EL (cell line): ENCODE measurements at regions not wholly inside any gene's neighbourhood (a gene's known extent, or its start where the extent isn't known, plus 50 kb on each side); places are given as distances from the start of the nearest gene placed in this dataset.

Experiments used
- DNase-seq: peaks from one replicate; pipeline ENCODE4 v3.0.0-alpha.2; 2016

DNA sequence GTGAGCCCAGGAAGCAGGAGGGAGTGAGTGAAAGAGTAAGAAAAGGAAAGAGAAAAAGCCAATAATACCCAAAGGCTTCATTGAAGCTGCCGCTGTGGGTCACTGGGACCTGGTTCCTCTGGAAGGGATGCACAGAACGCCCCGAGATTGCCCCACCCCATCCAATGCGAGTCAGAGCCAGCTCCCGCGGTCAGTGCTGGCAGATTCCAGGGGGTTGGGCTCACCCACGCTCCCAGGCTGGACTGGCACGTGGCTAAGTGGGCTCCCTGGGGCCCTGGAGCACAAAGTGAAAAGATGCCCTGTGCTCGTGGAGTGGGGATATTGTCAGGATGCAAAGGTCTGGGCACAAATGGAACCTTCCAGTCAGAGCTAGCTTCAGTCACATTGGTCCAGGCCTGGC lies 117.0 kb downstream of the OAT start:
- DNase-seq = peak; percentile 65

DNA sequence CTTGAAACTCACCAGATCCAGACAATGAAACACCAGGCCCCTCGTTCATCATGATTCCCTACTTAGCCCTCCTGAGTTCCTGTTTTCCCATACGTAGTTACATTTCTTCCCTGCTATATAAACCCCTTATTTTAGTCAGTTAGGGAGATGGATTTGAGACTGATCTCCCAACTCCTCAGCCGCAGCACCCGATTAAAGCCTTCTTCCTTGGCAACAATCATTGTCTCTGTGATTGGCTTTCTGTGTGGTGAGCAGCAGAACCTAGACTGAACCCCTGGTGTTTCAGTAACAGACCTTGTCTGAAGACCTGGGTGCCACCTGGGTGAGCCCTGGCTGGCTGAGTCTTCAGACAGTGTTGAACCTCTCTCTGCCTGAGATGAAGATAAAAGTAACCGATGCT lies 118.0 kb downstream of the OAT start:
- no peak for DNase-seq

DNA sequence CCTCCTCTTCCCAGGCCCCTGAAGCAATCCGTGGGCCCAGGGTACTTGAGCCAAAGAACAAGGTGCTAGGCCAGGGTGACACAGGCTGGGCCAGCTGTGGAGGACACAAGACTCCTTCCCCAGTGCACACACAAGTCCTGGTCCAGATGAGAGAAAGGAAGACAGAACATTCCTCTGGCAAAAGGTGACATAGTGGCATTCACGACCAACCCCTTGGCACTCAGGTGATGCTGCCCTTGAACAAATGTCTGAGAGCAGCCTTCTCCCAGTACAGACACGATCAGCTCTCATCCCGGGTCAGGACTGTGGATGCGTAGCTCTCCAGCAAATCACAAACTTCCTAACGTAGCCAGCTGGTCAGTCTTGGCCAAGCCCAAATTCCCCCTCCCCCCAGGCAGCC lies 118.5 kb downstream of the OAT start:
- DNase-seq = no peak

DNA sequence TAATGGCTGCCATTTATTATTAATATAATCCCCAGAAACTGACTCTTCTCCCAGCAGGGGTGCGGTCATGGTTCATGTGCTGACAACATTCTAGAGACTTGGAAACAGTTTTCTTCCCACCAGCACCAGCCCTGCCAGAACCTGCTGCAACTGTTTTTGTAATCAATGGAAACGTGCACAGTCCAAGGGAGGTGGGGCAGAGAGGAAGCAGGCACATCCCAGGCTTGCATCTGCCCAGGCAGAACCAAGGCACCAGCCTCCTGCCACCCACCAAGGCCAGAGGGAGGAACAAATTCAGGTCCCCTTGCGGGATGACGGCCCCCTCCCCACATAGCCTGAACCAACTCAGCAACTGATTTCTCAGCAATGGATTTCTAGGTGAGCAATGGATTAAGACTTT lies 119.0 kb downstream of the OAT start:
- DNase-seq = no peak

DNA sequence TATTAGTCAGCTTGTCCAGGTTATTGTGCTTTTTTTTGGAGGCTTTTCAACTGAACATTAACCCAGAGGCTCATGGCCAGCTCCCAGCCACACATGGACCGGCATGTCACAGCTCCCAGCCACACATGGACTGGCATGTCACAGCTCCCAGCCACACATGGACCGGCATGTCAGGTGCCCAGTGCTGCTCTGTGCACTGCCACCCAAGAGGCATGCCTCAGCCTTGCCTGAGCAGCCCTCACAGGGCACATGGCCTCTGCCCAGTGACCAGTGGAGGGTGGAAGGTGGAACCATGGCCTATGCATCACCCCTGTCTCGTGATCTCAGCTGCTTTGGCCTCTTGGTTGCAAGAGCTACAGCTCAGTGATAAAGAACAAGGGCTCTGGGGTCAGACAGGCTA lies 119.8 kb downstream of the OAT start:
- DNase-seq = no peak

DNA sequence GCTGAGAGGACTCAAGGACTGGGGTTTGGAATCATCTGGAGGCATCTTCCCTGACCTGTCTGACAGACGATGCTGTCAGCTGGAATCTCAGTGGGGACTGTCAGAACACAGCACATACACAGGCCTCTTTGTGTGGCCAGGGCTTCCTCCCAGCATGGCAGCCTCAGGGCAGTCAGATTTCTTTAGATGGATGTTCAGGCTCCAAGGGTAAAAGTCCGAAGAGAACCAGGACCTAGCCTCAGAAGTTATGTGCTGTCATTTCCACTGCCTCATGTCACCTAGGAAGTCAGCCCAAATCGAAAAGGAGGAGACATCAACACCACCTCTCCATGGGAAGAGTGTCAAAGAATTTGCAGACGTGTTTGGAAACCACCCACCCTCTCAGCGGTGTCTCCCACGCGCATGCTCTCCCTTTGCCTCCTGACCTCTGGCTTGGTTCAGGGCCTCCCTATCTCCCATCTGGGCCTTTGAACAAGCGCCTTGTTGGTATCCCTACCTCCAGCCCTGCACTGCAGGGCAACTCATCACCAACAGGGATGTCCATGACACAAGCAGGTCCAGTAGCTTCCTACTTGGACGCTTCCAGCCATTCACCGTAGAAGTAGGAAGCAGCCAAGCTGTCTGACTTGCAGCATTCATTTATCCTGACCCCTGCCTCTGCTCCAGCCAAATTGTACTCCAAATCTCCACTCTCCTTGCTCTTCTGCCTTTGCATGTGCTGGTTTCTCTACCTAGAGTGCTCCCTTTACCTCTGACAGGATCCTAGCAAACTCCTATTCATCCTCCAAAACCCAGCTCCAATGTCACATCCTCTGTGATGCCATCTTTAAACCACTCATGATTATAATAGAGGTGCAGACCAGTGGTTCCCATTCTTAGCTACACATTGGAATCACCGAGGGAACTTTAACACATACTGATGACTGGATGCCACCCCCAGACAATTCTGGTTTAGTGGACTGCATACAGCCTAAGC lies 121.6 kb downstream of the OAT start:
- no peak for DNase-seq

DNA sequence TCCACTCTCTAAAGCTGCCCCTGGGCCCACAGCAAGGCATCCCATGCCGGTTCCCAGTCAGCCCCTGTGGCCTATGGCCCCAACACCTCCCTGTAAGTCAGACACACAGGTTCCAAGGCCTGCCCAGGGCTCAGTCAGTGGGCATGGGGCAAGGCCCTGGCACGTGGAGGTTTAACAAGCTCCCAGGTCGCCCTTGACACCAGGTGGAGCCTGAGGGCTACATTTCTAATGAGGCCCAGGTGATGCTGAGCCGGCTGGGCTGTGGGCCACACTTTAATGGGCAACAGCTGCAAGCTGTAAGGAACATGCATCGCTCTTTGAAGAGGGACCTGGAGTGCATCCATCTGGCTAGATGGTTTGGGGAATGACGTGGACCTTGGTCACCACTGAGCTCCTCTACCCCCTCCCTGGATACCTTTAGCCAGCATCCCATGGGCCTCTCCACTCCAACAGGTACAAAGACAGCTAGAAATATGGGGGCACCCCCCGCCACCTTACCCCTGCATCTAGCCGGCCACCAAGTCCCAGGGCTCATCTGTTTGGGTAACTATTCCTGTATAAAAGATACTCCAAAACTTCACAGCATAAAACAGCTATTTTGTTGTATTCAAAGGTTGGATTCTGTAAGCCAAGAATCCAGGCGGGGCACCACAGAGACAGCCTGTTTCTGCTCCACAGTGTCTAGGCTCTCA lies 122.5 kb downstream of the OAT start:
- DNase-seq = no peak

DNA sequence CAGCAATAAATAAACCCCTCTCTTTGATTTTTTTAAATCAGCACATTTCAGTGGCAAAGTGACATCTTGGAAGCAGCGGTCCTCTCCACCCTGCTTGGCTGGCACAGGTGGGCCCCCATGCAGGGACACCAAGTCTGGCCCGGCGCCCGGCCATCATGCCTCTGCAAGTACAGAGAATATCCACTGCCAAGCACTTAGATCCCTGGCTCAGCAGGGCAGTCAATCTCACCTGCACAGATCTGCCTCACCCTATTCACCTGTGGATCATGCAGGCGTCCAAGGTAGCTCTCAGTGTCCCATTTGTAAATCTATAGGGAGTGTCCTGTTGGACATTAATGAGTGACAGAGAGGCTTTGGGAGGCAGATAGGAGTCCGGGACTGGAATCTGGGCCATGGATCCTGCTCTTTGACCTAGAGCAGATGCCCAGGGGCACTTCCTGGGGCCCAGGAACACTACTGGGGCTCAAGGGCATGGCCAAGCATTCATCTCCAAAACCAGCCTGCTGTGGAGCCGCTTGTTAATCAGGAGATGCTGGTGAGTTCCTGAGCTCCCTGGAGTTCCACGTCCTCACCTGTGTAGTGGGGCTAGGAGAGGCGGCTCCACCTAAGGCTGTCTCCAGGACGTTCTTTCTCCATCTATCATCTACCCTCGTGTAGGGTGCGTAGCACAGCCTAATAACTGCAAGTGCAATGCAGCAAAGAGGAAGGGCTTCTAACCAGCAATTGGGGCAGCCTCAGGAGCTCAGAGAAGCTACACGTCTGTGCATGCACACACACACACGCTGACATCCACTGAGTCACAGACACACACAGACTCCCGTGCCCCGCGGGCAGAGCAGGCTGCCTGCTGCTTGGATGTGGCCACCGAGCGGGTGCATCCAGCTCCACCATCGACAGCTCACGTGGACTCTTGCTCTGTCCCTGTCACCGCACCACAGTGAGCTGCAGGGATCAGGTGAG lies 123.6 kb downstream of the OAT start:
- DNase-seq = no peak

DNA sequence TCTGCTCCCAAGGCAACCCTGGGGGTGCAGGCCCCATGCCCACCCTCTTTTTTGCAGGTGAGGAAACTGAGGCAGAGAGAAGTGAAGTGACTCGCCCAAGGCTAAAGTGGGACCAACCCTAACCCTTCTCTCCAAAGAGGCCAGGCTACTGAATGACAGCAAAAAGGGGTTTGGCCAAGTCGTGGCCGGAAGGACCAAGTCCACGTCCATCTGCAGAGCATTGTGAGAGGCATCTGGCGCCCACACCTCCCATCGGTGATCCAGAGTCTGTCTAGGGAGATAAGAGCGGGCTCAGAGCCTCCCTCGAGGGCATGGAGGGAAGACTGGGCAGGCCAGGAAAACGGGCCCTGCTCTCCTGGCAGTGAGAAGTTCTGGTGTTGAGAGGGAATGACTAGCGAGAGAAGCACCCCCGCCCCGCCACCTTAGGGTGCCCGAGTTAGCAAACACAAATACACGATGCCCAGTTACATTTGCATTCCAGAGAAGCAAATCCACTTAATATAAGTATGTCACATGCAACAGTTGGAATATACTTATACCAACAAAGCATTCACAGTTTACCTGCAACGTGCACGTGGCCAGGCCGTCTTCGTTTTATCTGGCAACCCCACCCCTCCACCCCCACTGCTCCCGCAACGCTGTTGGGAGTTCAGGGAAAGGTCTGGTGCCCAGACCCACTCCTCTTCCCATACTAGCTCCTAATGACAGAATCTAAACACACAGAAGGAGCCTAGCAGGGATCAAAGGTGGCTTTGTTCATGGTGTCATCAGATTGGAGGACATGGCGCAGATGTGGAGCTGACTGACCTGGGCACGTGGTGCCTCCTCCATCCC lies 124.9 kb downstream of the OAT start:
- DNase-seq = no peak

DNA sequence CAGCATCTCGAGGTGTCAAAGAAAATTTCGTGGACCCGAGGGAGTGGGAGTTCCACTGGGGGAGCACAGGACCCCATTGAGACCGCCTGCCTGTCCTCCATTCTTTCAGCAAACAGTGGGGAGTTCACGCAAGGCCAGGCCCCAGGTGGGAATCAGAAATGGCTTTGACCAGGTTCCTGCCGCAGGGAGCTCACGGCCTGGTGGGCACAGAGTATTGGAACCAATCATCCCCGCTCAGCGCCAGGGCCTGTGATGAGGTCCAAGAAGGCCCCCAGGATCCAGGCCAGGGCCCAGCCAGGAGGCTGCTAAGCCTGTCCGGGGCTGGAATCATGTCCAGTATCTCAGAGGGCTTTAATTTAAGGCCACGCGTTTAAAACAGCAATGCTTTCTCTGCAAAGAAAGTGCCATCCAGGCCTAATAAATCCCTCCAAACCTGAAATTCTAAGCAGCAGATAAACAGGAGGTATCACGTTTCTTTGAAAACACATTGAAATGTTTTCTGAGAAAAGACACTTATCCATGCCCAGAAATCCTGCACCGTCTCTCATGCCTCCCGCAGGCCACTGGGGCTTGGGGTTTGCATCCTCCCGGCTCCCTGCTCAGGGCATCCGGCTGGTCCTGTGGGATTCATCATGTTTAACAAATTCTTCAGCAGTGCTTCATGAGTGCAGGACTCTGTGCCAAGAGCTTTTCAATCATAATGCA lies 125.7 kb downstream of the OAT start:
- DNase-seq = peak; percentile 13

DNA sequence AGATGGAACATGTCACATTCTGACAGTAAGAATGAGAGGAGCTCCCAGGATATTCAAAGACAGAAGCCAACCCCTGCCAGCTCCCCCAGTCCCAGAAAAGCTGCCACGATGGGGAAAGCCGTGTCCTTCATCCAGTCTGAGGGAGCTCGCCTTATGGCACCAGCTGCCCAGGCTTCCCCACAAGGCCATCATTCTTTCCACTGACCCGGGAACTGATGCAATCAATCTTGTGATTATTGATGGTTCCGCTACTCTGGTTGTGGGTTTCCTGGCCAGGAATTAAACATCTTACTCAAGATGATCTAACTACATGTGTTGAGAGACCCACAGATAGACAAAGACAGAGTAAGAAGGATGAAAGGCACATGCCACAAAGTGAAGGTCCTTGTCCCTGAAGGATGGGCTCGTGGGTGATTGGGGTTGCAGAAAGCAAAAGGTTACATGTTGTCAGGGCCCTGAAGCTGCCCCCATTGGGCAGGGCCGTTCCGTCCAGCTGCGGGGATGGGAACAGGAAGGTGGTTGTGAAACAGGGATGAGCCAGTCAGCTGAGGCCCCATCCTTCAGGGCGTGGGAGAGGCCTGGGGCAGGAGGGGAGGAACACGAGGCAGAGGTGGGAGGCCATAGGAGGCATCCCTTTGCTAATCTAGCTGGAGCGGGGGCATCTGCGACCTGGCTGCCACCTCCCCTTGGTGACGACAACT lies 127.6 kb downstream of the OAT start:
- DNase-seq = no peak

DNA sequence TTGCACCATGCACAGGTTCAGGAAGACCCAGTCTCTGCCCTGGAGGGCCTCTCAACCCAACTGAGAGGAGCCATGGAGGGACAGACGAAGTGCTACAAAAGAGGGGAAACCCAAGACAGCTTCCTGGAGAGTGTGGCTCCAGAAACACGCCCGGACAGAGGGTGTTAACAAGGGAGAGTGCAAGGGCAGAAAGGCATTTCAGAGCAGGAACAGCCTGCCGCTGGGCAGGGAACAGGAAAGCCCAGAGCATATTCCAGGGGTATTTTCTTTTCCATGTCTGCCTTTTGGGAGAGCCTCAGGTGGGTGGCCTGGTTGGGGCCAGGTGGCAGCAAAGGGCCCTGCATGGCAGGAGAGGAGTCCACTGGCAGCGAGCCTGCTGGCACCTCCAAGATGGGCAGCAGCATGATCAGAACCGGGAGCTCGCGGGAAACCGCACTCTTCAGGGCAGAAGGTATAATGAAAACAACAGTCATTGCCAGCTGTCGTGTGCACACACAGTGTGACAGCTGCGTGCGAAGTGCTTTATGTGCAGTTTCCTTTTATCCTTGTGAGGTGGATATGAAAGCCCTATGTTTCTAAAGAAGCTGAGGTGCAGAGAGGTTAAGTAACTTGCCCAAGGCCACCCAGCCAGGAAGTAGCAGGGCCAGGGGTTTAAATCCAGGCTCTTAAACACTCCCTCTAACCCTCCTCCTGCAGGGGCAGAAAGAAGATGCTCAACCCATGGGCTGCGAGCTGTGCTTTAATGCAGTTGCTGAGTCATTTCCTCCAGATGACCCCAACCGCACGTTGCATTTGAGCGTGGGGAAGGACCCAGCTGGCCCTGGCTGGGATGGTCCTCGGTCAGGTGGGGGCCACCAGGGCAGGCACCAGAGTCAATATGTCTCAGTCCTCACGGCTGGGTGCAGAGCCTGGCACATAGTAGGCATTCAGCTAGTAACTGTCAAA lies 128.6 kb downstream of the OAT start:
- DNase-seq = peak; percentile 74

DNA sequence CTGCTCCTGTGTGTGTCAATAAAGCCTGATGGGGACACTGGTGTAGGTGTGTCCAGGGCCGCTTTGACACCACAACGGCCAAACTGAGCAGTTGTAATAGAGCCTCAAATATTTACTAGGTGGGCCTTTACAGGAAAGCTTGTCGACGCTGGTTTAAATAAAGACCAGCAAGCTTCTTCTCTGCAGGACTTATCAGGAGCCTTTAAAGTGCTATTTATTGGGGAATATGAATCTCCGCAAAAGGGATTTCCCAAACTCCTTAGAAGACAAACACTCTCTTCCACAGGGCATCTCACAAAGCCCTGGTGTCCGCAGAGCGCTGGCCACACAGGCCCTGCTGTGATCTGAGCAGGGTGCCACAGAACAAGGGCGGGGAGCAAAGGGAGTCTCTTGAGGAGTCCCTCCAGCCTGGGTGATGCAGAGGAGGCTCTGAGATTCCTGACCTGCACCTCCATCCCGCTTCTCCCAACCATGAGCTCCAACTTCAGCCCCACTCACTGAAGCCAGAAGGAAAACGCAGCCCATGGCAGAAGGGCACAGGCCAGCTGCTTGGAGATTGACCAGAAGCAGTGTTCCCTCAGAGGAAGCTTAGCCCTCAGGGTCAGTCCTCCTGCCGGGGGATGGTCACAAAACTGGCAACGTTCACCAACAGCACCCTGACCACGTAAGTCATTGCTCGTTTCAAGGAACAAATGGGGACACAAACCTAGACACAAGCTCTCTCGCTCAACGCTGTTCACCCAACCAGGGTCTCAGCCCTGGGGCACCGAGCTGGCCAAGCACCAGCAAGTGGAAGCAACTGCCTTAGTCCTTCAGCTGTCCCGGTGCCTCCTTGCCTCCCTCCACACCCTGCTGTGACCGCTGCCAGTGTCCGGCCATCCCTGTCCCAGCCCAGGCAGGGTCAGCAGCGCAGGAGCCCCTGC lies 129.5 kb downstream of the OAT start:
- no peak for DNase-seq

DNA sequence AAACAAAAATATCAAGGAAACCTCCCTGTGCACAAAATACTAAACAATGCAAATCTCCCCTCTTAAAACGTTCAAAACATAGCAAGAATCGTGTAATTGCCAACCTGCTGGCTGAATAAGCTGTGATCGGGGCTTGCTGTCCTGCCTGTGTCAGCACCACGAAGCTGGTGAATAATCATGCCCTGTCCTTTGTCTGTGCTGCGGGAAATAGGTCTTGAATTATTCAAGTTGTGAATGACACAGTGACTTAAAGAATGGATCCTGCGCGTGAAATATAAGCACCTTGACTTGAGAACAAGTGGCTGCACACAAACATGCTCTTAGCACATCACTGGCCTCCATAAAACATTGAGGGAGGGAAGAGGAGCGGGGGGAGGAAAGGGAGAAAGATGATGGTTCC lies 130.2 kb downstream of the OAT start:
- no peak for DNase-seq

DNA sequence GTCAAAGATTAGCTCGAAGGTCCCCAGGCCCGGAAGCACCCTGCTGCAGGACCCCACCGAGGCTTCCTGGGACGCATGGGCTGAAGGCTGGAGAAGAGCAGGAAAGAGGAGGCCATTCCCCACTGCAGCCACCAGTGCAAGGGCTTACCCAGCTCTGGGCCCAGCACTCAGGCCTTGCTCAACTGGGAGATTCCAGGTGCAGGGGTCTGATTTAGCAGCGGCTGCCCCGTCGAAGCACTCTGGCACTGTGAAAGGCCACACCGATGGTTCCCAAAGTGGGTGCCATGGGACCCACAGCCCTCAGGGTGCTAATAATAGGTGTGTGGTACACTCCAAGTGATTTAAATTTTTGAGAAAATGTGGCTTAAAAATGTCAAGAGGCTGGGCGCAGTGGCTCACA lies 130.9 kb downstream of the OAT start:
- DNase-seq = no peak

DNA sequence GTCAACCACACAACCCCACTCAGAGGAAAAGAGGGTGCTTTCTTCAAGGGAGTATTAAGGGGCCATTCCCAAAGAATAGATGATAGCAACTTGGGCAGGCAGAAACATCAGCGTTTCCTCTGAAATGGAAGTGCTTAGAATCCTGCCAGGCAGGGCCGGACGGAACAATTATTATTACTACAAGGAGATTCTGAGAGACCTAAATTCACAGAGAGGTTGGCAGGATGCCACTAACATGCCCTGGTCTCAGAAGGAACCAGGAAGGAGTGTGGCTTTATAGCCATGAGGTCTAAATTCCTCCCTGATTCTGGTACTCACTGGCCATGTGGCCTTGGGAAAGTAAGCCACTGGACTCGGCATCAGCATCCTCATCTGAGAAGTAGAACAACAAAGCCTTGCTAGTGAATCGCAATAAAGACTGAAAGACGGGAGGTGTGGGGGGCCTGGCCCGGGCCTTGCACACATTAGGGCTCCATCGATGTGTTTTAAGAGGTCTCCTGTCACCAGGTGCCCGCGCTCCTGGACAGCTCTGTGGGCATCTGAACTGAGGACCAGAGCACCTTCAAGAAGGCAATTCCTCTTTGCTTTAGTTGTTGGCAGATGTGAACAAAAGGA lies 131.5 kb downstream of the OAT start:
- DNase-seq = no peak

DNA sequence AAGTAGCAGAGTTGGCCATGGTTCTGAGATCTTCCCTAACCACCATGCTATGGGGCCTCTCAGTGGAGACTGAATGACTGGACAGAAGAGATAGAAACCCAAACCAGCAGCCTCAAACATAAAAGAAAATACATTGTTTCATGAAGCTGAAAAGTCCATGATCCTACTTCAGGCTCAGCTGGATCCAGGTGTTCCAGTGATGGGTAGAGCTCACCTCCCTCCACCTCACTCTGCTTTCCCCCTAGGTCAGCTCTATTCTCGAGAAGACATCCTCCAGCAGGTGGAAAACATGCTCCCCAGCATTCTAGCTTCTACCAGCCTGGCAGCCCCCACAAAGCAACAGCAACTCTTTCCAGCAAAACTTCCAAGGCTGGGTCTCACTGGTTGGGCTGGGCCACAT lies 132.1 kb downstream of the OAT start:
- DNase-seq = no peak
